Subcutaneous abdominal adipose tissue (tissue), 5 donors: ENCODE measurements at regions not wholly inside any gene's neighbourhood (a gene's known extent, or its start where the extent isn't known, plus 50 kb on each side); places are given as distances from the start of the nearest gene placed in this dataset.

ENCODE experiments used
- H3K27ac ChIP-seq: one replicate; pipeline ENCODE4 v1.7.0; 2013; ENCODE audit warnings: low read depth, mild to moderate bottlenecking, inconsistent platforms, low read length, moderate library complexity
- H3K27me3 ChIP-seq, 5 donors: one replicate each; pipeline ENCODE4 v1.7.0; 2013; ENCODE audit warnings: low read length in 5 of 5, inconsistent platforms in 1 of 5; ENCODE audit not compliant: control insufficient read depth in 5 of 5, insufficient read depth in 4 of 5
- H3K36me3 ChIP-seq, 5 donors: one replicate each; pipeline ENCODE4 v1.7.0; 2013; ENCODE audit warnings: low read length in 5 of 5; ENCODE audit not compliant: control insufficient read depth in 5 of 5, insufficient read depth in 5 of 5
- H3K4me1 ChIP-seq, 5 donors: one replicate each; pipeline ENCODE4 v1.7.0; 2013; ENCODE audit warnings: low read length in 5 of 5, mild to moderate bottlenecking in 3 of 5, moderate library complexity in 1 of 5; ENCODE audit not compliant: control insufficient read depth in 5 of 5, insufficient read depth in 5 of 5
- H3K4me3 ChIP-seq, 5 donors: one replicate each; pipeline ENCODE4 v1.7.0; 2013; ENCODE audit warnings: low read length in 5 of 5, low read depth in 1 of 5
- H3K9ac ChIP-seq, 5 donors: one replicate each; pipeline ENCODE4 v1.7.0; 2013; ENCODE audit warnings: low read length in 5 of 5, mild to moderate bottlenecking in 4 of 5, moderate library complexity in 3 of 5
- H3K9me3 ChIP-seq, 5 donors: one replicate each; pipeline ENCODE4 v1.7.0; 2013; ENCODE audit warnings: low read length in 5 of 5; ENCODE audit not compliant: control insufficient read depth in 5 of 5
- donor health status: healthy.
- donor health status: healthy.
- donor health status: healthy.
- donor health status: healthy.
- donor health status: healthy.

DNA sequence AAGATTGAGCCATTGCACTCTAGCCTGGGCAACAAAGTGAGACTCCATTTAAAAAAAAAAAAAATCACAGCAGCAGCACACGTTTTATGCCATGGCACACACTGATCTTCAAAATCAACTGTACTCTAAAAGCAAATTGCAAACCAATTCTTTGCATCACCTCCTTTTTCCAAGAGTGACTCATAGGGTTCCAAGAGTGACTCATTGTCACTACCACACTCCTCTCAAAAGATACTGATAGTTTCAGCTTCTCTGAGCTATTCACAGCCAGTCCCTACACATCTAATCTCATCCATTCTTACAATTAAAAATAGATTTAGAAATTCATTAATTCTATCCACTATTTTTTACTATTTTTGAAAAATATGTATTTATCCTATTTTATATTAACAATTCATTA, 1494.9 kb upstream of the AGA start:
- no peaks in the 10 kb centered on the region for H3K27me3 ChIP-seq
- no peak overlapping the region for H3K9ac ChIP-seq
- no peaks in the 10 kb centered on the region for H3K9me3 ChIP-seq
- no peaks in the 10 kb centered on the region for H3K4me1 ChIP-seq
- H3K36me3 ChIP-seq = no peaks in the 10 kb centered on the region
- no peak overlapping the region for H3K27ac ChIP-seq
- no peak overlapping the region for H3K4me3 ChIP-seq

DNA sequence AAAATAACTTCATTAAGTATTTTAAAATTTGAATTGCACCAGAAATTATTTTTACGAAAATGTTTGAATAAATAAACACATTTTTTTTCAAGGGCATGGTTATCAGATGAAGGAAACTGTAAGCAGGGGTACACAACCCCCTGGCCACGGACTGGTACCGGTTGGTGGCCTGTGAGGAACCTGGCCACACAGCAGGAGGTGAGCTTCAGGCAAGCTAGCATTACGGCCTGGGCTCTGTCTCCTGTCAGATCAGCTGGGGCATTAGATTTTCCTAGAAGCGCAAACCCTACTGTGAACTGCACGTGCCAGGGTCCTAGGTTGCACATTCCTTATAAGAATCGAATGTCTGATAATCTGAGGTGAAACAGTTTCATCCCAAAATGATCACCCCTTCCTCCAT, 1499.7 kb upstream of the AGA start:
- H3K4me1 ChIP-seq = no peaks in the 10 kb centered on the region
- no peak overlapping the region for H3K27ac ChIP-seq
- no peaks in the 10 kb centered on the region for H3K36me3 ChIP-seq
- no peaks in the 10 kb centered on the region for H3K27me3 ChIP-seq
- H3K9ac ChIP-seq = no peak overlapping the region
- no peak overlapping the region for H3K4me3 ChIP-seq
- H3K9me3 ChIP-seq = no peaks in the 10 kb centered on the region

DNA sequence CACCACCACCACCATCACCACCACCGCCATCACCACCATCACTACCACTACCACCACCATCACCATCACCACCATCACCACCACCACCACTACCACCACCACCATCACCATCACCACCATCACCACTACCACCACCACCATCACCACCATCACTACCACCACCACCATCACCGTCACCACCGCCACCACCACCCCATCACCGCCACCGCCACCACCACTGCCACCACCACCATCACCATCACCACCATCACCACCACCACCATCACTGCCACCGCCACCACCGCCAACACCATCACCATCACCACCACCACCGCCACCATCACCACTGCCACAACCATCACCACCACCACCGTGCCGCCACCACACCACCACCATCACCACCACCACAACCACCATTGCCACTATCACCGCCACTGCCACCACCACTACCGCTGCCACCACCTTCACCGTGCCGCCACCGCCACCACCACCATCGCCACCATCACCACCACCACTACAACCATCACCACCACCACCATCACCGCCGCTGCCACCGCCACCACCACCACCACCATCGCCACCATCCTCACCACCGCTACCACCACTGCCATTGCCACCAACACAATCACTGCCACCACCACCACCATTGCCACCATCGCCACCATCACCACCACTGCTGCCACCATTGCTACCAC, 1511.3 kb upstream of the AGA start:
- Histone ChIP-seq H3K36me3 (no peaks in the 10 kb centered on the region), H3K9ac (no peak overlapping the region), H3K4me3 (no peak overlapping the region), H3K4me1 (no peaks in the 10 kb centered on the region), H3K9me3 (peaks cover 0 to 8% (median 0%) of the 10 kb centered on the region in 5 donors), H3K27me3 (no peaks in the 10 kb centered on the region), H3K27ac (no peak overlapping the region)

DNA sequence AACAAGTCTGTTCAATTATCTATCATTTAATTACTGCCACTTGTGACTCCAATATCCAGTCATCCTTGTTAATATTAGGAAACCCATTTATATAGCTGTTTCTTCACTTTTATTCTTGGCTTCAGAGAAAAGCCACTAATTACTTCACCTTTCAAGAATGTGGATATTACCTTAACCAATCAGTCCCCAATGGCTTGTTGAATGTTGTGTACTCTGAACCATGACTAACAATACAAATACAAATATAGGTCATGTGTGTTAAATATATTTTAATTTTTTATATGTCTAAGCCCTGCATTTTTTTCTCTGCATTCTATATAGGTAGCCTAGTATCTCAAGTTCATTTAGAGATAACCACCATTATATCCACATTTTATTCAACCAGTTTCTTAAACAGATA, 1513.4 kb upstream of the AGA start:
- Histone ChIP-seq H3K4me3 (no peak overlapping the region), H3K9me3 (peaks cover 0 to 8% (median 0%) of the 10 kb centered on the region in 5 donors), H3K27me3 (no peaks in the 10 kb centered on the region), H3K27ac (no peak overlapping the region), H3K36me3 (no peaks in the 10 kb centered on the region), H3K9ac (no peak overlapping the region), H3K4me1 (no peaks in the 10 kb centered on the region)

DNA sequence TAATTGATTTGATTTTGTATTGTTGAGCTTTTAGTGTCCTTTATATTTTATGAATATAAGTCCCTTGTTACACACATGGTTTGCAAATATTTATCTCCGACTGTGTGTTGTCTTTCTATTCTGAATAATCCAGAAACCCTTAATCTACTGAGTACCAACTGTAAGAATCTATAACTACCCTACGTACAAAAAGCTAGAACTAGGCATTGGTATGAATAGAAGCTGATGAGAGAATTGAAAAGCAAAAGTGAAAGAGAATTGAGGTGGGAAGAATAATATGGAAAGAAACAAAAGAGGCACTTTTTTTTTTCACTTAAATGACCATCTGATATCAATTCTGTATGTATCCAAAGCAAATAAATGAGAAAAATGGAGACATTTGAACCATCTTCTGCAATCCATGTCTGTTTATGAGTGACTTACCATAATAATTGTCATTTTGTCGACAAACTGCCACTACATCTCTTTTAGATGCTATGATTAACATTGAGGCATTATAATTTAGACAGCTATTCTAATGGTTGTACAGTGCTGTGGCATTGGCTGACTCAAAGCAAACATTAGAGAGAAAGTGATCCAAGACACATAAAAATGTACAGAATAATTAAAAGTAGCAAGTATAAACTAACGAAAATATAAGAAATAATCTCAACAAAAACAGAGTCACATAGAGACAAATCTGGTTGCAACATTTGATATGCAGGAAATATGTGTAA, 1516.6 kb upstream of the AGA start:
- Histone ChIP-seq H3K9ac (no peak overlapping the region), H3K27ac (no peak overlapping the region), H3K36me3 (no peaks in the 10 kb centered on the region), H3K4me1 (peaks cover 0 to 9% (median 5%) of the 10 kb centered on the region in 5 donors), H3K4me3 (no peak overlapping the region), H3K27me3 (no peaks in the 10 kb centered on the region), H3K9me3 (peaks cover 0 to 1% (median 0%) of the 10 kb centered on the region in 5 donors)

DNA sequence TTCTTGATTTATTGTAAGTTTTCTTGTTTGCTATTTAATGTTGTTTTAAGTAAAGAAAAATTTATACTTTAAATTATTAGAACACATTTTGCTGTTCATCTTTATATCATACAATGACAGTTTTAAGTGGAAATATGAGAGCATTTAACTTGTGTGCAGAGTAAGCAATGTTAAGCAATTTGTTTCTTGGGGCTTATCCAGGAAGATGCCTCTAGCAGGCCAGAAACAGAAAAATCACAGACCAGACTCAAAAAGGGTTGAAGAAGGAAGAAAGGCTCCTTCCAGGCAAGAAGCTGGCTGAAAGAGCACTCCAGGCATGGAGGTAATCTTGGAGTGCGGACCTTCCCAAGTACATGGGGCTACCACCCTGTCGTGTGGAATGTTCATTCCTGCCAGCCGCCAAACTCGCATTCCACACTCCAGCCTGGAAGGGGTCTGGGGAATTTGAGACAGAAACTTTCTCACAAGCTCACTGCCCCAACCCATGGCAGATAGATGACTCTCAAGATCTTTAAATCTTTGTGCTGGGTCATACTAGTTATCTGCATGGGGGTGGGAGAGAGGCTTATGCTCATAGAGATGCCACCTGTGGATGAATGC, 1521.3 kb upstream of the AGA start:
- Histone ChIP-seq H3K27ac (no peak overlapping the region), H3K9me3 (no peaks in the 10 kb centered on the region)

DNA sequence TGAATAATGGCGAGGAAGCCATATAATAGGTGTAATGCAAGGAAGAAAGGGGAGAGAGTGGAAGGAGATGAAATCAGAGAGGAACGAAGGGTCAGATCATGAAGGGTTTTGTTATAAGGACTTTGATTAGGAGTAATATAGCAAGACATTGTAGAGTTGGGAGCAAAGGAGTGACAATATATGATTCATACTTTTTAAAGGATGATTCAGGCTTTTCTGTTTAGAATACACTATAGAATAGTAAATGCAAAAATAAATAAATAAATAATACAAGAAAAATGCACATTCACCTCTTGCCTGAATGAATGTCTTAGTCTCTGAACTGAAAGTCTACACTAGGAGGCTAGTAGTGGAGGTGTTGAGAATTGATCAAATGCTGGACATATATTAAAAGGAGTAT, 1524.4 kb upstream of the AGA start:
- H3K4me1 ChIP-seq = peaks cover 0 to 17% (median 5%) of the 10 kb centered on the region in 5 donors
- no peaks in the 10 kb centered on the region for H3K9me3 ChIP-seq
- no peaks in the 10 kb centered on the region for H3K36me3 ChIP-seq
- H3K27me3 ChIP-seq = no peaks in the 10 kb centered on the region
- no peak overlapping the region for H3K4me3 ChIP-seq
- H3K27ac ChIP-seq = no peak overlapping the region
- no peak overlapping the region for H3K9ac ChIP-seq

More for the DNA sequence above, 1521.3 kb upstream of the AGA start:
- Histone ChIP-seq H3K4me3 (no peak overlapping the region), H3K36me3 (no peaks in the 10 kb centered on the region), H3K4me1 (peaks cover 0 to 11% (median 5%) of the 10 kb centered on the region in 5 donors), H3K9ac (no peak overlapping the region), H3K27me3 (no peaks in the 10 kb centered on the region)

DNA sequence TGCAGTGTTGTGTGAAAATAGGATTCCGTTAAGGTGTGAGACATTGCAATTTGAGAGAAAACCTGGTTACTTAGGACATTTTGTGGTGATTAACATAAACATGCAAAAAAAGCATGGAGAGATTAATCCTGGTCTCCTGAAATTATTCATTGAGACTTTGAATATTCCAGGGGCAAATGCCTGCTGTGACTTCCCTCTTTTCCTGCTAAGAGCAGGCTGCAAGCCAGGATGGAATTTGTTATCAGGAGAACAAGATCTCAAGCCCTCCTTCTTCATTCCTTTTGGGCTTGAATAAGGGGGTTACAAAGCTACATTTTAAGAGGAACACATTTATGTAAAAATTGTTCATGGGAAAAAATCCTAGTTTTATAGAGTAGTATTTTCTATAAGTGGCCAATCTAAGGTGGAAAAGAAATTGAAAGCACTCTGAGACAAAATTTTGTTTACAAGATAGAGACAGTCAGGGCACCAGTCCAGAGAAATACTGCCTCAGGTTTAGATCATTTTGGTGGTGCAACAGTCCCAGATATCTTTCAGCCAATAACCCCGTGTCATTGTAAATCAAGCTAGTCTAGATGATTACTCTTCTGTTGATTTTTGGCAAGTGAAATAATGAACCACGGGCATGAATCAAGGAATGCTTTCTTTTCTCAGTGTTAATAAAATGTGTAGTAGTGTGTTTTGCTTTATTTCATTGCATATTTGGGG, 1528.3 kb upstream of the AGA start:
- Histone ChIP-seq H3K4me1 (peaks cover 0 to 8% (median 0%) of the 10 kb centered on the region in 5 donors), H3K27ac (no peak overlapping the region), H3K9ac (no peak overlapping the region), H3K36me3 (no peaks in the 10 kb centered on the region), H3K9me3 (no peaks in the 10 kb centered on the region), H3K27me3 (no peaks in the 10 kb centered on the region), H3K4me3 (no peak overlapping the region)

DNA sequence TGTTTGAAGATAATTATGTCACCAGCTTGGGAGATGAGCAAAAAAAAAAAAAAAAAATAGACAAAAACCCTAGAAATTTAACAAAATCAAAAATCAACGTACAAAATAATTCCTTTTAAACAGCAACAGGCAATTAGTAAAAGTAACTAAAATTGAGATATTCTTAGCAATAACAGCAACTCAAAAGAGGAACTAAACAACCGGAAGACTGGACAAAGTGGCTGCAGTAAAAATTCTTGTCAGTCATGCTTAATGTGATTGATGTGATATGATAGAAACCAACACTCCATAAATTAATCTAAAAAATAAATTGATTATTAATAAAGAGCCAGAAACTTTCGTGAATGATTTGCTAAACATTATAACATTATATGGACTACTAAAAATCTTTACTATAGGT, 1534.6 kb upstream of the AGA start:
- H3K4me3 ChIP-seq = no peak overlapping the region
- H3K4me1 ChIP-seq = no peaks in the 10 kb centered on the region
- H3K9ac ChIP-seq = no peak overlapping the region
- H3K9me3 ChIP-seq = no peaks in the 10 kb centered on the region
- no peaks in the 10 kb centered on the region for H3K36me3 ChIP-seq
- H3K27me3 ChIP-seq = no peaks in the 10 kb centered on the region
- no peak overlapping the region for H3K27ac ChIP-seq

DNA sequence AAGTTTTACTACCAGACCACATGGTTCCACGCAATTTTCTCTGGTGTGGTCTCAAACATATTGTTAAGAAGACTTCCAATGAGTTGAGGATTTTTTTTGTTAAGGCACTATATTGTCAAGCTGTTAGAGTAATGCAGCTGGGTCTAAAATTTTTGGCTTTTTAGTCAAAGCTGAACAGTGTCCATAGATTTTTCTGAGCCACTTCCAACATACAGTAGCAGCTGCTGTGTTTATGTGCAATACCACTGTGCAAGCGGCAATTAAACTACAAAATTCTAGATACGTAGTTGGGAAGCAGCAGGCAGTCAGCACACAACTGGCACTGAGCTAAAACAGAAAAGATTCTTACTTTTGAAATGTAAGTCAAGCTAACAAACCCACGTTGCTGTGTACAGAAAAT, 1551.1 kb upstream of the AGA start:
- Histone ChIP-seq H3K4me1 (no peaks in the 10 kb centered on the region), H3K9me3 (peaks cover 0 to 4% (median 0%) of the 10 kb centered on the region in 5 donors), H3K9ac (no peak overlapping the region), H3K4me3 (no peak overlapping the region), H3K27ac (no peak overlapping the region), H3K27me3 (no peaks in the 10 kb centered on the region), H3K36me3 (no peaks in the 10 kb centered on the region)
